Prostate gland (tissue), 2 donors: ENCODE measurements at regions not wholly inside any gene's neighbourhood (a gene's known extent, or its start where the extent isn't known, plus 50 kb on each side); places are given as distances from the start of the nearest gene placed in this dataset.

Experiments
- CTCF ChIP-seq, 4 experiments: fragments of 200-600 bp in 2 of 4; fragments of 450-650 bp in 2 of 4; sonication (generic) in 2 of 4; IDR thresholded peaks; 1 replicate in 3 of 4; 2 replicates in 1 of 4; pipeline ENCODE4 v1.5.1; 2016 to 2019; ENCODE audit warnings: antibody characterized with exemption in 4 of 4, mild to moderate bottlenecking in 2 of 4, moderate library complexity in 2 of 4
- POLR2AphosphoS5 ChIP-seq: sonication (generic); formaldehyde crosslinking; IDR thresholded peaks from one replicate; pipeline ENCODE4 v1.6.1; 2017; ENCODE audit warnings: antibody characterized with exemption

- TF ChIP-seq POLR2AphosphoS5 (no peak), CTCF (IDR thresholded peaks at IDR 0.05) (no peak)
Observed at GRCh38 chr3:76855451-76855850, 184.4 kb upstream of the ROBO2 start.
